Lung microvascular endothelial cell (primary cell): ENCODE measurements at regions not wholly inside any gene's neighbourhood (a gene's known extent, or its start where the extent isn't known, plus 50 kb on each side); places are given as distances from the start of the nearest gene placed in this dataset.

ENCODE experiments used
- DNase-seq, 2 donors: peaks; one replicate each; pipeline versions ENCODE4 v3.0.0 to v3.0.0-alpha.2; 2010; ENCODE audit warnings: low read depth in 2 of 2

DNA sequence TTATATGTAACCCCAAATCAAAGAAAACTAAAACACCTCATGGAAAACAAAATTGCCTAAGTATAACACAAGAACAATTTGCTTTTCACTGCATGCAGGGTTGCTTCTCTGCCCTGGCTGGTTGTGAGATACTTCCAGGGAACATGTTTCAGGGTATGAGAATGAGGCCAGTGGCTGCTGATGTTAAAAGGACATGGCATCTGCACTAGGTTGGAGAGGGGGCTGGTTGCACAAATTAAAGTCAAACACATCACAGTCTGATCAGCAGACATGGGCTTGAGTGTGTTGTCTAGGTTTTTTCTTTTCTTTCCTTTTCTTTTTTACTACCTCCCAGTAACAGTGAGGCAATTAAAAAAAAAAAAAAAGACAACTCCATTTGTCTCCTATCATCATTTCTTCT, 374.9 kb downstream of the MCTP2 start:
- no peak for DNase-seq

DNA sequence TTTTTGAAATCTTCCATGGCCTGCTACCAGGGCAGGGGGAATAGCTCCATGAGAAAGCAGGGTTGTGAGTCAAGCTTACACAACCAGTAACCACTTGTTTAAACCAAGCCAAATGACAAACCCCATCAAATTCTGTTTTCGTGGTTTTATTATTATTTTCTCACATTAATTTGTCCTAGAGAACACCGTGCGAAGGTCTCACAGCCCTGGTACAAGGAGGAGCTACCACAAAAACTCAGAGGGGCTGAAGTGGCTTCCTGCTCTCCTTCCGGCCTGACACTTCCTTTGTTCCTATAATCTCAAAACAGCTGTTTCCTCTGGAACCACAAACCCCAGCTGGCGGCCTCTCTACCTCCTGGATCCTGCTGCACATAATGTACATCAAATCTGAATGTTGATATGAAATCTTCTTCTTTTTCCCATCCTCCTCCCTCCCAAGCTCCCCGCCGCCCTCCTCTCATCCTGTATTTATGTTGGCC, 375.9 kb downstream of the MCTP2 start:
- DNase-seq, result peak; percentile 98 to 99

DNA sequence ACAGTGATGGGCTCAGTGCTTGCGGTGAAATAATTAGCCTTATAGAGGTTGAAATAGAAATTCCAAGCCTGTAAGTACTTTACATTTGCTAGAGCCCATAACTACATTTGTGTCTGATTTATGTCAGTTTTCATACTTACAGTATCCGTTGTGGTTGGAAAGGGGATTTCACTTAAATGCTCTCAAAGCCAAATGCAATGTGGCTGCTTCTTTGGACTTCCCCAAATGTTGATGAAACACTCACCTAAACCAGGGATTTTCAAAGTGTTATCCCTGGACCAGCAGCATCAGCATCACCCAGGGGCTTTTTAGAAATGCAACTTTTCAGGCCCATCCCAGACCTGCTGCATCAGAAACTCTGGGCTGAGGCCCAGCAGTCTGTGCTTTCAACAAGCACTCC, 378.7 kb downstream of the MCTP2 start:
- DNase-seq, result peak in 1 of 2 donors; percentile 2

DNA sequence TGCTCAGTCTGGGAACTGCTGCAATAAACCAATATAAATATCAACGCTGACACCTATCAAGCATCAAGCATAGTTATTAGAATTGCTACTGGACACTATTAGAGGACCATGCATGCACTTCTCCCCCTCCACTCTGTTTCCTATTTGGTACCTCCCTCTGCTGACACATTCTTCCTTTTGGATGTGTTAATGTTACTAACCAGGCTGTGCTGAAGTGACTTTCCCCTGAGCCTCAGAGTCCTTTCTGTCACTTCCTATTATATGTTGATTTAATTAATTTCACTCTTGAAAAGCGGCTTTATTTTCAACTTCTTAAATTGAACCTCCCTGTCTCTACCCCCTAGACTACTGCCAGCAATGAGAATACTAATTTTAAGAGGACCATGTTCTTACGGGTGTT, 379.1 kb downstream of the MCTP2 start:
- peak; percentile 65 to 77 for DNase-seq

DNA sequence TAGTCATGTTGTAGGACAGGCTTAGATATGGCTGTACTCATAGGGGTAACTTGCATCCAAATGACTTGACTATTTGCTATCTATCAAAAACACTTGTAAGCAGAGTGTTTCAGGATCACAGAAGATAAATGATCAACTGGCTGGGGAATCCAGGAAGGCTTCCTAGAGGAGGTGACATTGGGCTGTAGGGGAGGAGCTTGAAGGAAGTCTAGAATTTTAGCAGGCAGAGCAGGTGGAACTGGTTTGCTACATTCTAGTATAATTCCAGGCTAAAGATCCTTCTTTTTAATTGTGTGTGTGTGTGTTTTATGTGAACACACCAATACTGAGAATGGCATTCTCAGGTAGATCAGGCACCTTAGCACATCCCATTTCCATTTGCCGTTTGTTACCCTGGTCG, 380.3 kb downstream of the MCTP2 start:
- DNase-seq, result no peak

GRCh38 chr15:94615688-94616087, 384.3 kb downstream of the MCTP2 start:
- DNase-seq, result no peak

- DNase-seq, result no peak
Measured at GRCh38 chr15:94620632-94621031, 389.3 kb downstream of the MCTP2 start.

- DNase-seq, result no peak
Measured at GRCh38 chr15:94621736-94622135, 390.4 kb downstream of the MCTP2 start.

- DNase-seq, result no peak
Measured at GRCh38 chr15:94626949-94627348, 395.6 kb downstream of the MCTP2 start.

GRCh38 chr15:94631608-94632007, 400.2 kb downstream of the MCTP2 start:
- no peak for DNase-seq

DNA sequence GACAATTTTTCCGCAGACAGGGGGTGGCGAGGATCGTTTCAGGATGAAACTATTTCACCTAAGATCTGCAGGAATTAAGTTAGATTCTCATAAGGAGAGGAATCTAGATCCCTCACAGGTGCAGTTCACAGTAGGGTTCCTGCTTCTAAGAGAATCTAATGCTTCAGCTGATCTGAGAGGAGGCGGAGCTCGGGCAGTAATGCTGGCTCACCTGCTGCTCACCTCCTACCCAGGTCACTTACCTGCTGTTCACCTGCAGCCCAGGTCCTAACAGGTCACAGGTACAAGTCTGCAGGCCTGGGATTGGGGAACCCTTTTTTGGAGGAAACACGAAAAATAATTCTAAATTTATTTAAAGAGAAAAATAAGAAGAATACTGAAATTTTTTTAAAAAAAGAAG, 406.8 kb downstream of the MCTP2 start:
- DNase-seq, result no peak

GRCh38 chr15:94639701-94640100, 408.3 kb downstream of the MCTP2 start:
- no peak for DNase-seq

- no peak for DNase-seq
Measured at GRCh38 chr15:94644433-94644832, 413.1 kb downstream of the MCTP2 start.

DNA sequence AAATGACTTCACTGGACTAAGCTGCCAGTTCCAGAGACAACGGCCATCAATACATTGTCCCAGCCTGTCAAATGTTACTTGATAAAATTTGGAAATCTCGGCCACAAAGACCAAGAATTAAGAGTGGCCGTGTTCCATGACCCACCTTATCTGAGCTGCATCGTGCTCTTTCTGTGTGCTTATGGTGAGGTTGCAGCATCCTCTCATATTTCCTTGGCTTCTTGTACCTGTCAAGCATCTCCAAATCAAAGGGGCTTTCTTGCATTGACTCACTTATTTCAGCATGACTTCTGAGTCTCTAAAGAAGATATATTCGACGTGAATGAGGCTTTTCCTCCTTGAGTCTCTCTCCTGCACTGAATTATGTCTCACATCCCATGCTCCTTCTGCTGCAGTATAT, 421.7 kb downstream of the MCTP2 start:
- DNase-seq, result no peak

- DNase-seq, result no peak
Measured at GRCh38 chr15:94655249-94655880, 424.0 kb downstream of the MCTP2 start.

- no peak for DNase-seq
Measured at GRCh38 chr15:94665676-94666441, 434.5 kb downstream of the MCTP2 start.

DNA sequence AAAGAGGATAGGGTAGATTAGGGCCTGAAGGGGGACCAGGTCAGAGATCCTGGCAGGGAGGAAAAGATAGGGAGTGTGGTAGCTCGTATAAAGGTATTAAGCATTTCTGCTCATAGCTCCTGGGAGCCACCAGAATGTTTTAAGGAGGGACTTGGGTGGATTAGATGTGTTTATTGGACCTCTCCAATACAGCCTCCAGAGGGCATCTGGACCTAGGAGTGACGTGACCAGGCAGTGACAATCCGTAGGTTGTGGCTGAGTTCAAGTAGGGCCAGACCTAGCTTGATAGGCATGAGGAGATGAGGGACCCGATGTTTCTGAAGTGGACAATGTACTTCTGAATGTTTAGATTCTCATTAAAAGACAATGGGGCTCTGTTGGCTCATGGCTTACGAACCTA, 435.2 kb downstream of the MCTP2 start:
- DNase-seq, result no peak

- DNase-seq, result no peak
Measured at GRCh38 chr15:94667109-94667508, 435.7 kb downstream of the MCTP2 start.

DNA sequence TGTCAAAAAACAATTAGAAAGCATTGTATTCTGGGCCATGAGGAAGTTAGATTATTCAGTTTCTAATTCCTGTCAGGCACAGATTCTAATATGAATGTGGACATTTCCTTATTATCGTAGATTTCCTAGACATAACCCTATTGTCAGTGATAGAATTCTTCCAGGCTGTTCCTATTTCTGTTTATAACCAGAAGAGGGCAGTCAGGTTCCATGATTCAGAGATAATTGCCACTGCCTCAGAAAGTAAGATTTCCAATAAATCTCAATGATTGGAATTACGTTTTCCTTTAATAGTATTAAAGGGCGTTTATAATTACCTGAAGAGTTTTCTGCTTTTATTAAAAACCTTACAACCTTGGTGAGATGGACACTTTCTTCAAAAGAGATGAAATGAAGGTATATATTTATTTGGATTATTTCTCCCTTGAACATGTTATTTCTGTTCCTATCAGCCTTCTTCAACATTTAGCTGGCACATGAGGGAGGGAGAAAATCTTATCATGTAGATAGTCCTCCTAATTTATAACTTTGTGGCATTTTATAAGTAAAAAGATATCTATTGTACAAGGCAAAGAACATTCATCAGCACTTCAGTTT, 439.2 kb downstream of the MCTP2 start:
- peak; percentile 83 to 86 for DNase-seq

DNA sequence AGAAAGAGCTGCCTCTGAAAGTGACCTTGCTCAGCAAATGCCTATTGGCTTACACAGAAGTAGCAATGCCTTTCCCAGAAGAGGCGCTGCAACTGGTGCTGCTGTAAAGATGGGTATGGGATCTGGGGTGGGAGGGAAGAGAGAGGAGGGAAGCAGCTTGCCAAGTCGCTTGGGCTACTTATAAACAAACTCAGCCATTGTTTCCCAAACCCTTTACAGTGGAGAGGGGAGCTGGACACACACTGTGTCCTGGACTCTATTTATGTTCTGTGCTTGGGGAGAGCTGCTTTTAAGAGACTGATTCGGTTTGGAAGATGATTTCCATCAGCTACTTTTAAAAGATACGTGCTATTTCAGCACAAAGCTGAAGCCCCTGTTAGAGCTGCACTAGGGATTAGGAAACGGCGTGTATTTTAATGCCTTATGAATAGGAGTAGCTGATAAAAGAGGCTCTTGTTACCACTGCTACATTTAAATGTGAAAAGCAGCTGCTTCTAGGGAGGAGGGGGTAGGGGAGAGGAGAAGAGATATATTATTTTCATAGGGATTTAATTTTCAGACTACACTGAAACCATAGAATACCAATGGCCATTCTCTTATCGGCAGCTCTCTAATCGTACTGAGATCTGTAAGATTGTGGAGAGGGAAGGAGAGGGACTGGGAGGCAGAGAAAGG, 440.6 kb downstream of the MCTP2 start:
- peak; percentile 17 to 94 for DNase-seq

- peak in 1 of 2 donors; percentile 13 for DNase-seq
Measured at GRCh38 chr15:94673801-94674200, 442.4 kb downstream of the MCTP2 start.

- DNase-seq, result no peak
Measured at GRCh38 chr15:94674296-94674695, 442.9 kb downstream of the MCTP2 start.
